ENCODE measurements at regions not wholly inside any gene's neighbourhood (a gene's known extent, or its start where the extent isn't known, plus 50 kb on each side); places are given as distances from the start of the nearest gene placed in this dataset.

- TF ChIP-seq CTCF (IDR thresholded peaks at IDR 0.05; ENCODE audit: low read depth, low read length), result no peak
- H3K4me3 ChIP-seq (ENCODE audit: low read depth, low read length), result no peak overlapping the region
These were observed 79.4 kb downstream of the DLL1 start for GRCh38 chr6:170211404-170212025.

- no peak overlapping the region for H3K4me3 ChIP-seq (ENCODE audit: low read depth, low read length)
- no peak for TF ChIP-seq CTCF (IDR thresholded peaks at IDR 0.05; ENCODE audit: low read depth, low read length)
These were observed 80.1 kb downstream of the DLL1 start for GRCh38 chr6:170210651-170211403.

- TF ChIP-seq CTCF (IDR thresholded peaks at IDR 0.05; ENCODE audit: low read depth, low read length), result no peak
These were observed 80.9 kb downstream of the DLL1 start for GRCh38 chr6:170210026-170210390.

GRCh38 chr6:170209354-170210025, 81.4 kb downstream of the DLL1 start:
- no peak overlapping the region for H3K4me3 ChIP-seq (ENCODE audit: low read depth, low read length)
- no peak for TF ChIP-seq CTCF (IDR thresholded peaks at IDR 0.05; ENCODE audit: low read depth, low read length)

More at GRCh38 chr6:170210026-170210390, 80.9 kb downstream of the DLL1 start:
- no peak overlapping the region for H3K4me3 ChIP-seq (ENCODE audit: low read depth, low read length)

GRCh38 chr6:170208651-170209353, 82.1 kb downstream of the DLL1 start:
- no peak overlapping the region for H3K4me3 ChIP-seq (ENCODE audit: low read depth, low read length)
- no peak for TF ChIP-seq CTCF (IDR thresholded peaks at IDR 0.05; ENCODE audit: low read depth, low read length)

- no peak overlapping the region for H3K4me3 ChIP-seq (ENCODE audit: low read depth, low read length)
- no peak for TF ChIP-seq CTCF (IDR thresholded peaks at IDR 0.05; ENCODE audit: low read depth, low read length)
These were observed 82.7 kb downstream of the DLL1 start for GRCh38 chr6:170208182-170208601.

All from WI38 (cell line).